C4-2B (cell line): ENCODE measurements at regions not wholly inside any gene's neighbourhood (a gene's known extent, or its start where the extent isn't known, plus 50 kb on each side); places are given as distances from the start of the nearest gene placed in this dataset.

ENCODE experiments used
- H3K27ac ChIP-seq: fragments of 450-650 bp; 2 replicates; pipeline ENCODE4 v1.5.1; 2017
- ZFX ChIP-seq: fragments of 450-650 bp; IDR thresholded peaks from 2 replicates; pipeline ENCODE4 v1.6.1; 2017
- TF ChIP-seq, protein P1 (sequence below): fragments of 450-650 bp; conservative IDR thresholded peaks from 2 replicates; pipeline ENCODE4 v1.5.1; 2017; ENCODE audit warnings: mild to moderate bottlenecking

DNA sequence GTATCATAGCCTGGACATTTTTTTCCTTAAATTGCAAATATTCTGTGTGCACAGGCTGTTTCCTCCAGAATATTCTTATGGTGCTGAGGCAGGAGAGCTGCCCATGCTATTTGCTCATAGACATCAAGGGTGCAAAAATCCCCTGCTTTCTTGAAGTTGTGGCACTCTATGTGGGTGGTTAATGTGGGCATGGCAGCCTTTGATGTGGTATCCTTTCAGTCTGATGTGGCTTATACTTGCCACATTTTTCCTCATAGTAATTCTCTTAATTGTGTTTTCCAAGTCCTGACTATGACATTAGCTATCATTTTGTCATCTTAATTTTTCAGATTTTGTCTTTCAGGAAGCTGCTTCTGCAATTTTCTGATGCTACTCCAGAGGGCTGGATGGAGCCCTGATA, 353.3 kb downstream of the YTHDC2 start:
- H3K27ac ChIP-seq = no peak overlapping the region
- TF ChIP-seq, protein P1, sequence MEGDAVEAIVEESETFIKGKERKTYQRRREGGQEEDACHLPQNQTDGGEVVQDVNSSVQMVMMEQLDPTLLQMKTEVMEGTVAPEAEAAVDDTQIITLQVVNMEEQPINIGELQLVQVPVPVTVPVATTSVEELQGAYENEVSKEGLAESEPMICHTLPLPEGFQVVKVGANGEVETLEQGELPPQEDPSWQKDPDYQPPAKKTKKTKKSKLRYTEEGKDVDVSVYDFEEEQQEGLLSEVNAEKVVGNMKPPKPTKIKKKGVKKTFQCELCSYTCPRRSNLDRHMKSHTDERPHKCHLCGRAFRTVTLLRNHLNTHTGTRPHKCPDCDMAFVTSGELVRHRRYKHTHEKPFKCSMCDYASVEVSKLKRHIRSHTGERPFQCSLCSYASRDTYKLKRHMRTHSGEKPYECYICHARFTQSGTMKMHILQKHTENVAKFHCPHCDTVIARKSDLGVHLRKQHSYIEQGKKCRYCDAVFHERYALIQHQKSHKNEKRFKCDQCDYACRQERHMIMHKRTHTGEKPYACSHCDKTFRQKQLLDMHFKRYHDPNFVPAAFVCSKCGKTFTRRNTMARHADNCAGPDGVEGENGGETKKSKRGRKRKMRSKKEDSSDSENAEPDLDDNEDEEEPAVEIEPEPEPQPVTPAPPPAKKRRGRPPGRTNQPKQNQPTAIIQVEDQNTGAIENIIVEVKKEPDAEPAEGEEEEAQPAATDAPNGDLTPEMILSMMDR = no peak
- TF ChIP-seq ZFX = no peak

DNA sequence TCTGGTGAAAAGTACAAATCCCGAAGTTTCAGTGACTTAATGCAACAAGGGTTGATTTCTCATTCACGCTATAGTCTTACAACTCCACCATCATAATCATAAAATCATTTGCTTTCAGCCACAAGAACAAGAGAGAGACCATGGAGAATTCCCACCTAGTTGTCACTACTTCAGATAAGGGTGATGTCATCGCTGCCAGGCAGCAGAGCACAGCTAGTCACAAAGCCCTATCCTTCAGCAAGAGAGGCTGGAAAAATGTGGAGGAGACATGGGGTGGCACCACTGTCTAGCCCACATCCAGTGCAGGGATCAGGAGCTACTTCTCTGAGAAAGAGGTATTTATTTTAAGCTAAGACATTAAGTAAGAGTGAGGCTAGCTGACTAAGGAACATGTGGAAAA, 356.1 kb downstream of the YTHDC2 start:
- TF ChIP-seq, protein P1 = no peak
- no peak for TF ChIP-seq ZFX
- no peak overlapping the region for H3K27ac ChIP-seq

DNA sequence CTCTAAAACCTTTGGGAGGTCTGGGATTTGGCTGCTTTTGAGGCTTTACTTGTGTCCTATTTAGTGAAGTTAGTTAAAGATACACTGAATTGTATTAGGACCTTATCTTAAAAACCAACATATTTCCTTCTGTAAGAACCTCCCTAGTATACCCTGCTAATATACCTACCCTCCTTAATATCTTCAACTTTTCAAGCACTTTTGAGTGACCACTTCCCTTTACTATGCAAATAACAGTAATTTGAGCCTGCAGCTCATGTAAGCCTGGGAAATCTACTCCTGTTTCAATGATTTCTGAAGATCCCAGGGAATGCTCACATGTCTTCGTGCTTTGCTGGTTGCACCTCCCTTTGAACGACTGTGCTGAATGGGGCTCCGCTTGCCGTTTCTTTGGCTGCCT, 358.5 kb downstream of the YTHDC2 start:
- no peak for TF ChIP-seq ZFX
- TF ChIP-seq, protein P1 = no peak
- no peak overlapping the region for H3K27ac ChIP-seq

DNA sequence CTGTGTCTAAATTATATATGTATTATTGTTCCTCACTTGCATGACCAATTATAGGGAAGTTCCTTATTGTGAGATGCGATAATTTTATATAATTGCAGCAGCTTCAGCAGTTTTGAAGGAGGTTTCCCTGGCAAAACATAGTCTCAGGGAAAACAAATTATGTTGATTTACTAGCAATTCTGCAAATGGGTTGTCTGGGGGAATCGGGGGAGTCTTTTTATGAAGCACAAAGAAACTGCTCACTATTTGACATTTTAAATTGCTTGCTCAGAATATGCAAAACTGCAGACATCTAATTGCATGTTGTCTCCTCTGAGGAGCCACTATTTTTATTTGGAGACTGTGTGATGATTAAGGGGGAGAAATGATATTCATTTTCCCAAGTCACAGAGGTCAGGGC, 361.6 kb downstream of the YTHDC2 start:
- TF ChIP-seq, protein P1 = no peak
- TF ChIP-seq ZFX = no peak
- H3K27ac ChIP-seq = no peak overlapping the region

DNA sequence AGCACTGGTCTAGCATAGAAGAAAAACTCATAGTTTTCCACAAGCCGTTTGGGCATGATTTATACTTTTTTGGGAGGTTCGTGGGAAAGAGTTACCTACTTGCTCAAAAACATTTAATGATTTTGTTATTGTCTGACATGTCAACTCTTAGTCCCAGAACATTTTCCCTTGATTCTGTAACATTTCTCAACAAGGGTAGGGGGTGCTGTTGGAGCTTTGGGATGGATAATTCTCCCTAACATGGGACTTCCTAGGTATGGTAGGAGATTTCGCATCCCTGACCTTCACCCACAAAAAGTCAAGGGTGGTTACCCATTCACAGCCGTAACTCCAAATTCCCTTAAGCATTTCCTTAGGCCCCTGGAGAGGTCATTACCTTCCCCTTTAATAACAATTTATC, 378.0 kb downstream of the YTHDC2 start:
- TF ChIP-seq, protein P1 = peak; percentile 13; the same call in 1 of the 2 replicates
- no peak for TF ChIP-seq ZFX
- no peak overlapping the region for H3K27ac ChIP-seq

DNA sequence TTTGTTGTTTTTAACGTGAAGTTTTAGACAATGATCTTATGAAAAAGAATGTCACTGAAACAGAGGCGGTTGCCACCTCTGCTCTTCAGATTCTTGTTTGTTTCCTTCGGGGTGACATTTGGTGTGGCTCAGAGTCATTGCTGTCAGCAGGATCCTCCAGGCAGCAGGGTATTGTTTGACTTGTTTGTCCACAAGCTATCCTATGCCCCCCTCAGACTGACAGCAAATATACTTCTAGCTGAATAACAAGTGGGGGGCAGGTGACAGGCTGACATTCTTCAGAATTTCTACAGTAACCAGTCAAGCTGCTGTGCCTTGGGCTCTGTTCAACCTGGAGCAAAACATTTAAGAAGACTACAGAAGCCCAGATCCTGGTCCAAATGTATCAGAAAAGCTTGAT, 383.3 kb downstream of the YTHDC2 start:
- H3K27ac ChIP-seq = no peak overlapping the region
- TF ChIP-seq ZFX = no peak
- TF ChIP-seq, protein P1 = no peak

DNA sequence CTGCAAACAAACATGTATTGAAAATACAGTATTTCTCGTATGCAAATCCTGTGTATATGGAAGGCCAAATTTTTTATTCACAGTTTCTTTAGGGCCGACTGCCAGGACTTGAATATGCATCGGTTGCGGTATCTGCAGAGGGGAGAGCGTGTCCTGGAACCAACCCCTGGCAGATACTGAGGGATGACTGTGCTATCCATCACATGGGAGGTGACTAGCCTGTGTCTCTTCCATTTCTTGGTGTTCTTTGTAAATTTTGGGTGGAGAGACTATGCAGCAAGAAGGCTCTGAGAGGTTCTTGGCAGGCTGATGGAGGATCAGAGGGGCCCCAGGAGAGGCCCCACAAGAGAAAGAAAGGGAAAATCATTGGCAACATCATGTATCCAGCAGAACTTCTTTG, 384.3 kb downstream of the YTHDC2 start:
- no peak overlapping the region for H3K27ac ChIP-seq
- TF ChIP-seq ZFX = no peak
- TF ChIP-seq, protein P1 = no peak
